HG02571 (cell line): ENCODE measurements at regions not wholly inside any gene's neighbourhood (a gene's known extent, or its start where the extent isn't known, plus 50 kb on each side); places are given as distances from the start of the nearest gene placed in this dataset.

Source experiments
- ATAC-seq: cut with Tn5 transposase; IDR thresholded peaks from one replicate; pipeline ENCODE4 v1.9.1; 2021; ENCODE audit warnings: mild to moderate bottlenecking, moderate library complexity; ENCODE audit not compliant: unreplicated experiment

DNA sequence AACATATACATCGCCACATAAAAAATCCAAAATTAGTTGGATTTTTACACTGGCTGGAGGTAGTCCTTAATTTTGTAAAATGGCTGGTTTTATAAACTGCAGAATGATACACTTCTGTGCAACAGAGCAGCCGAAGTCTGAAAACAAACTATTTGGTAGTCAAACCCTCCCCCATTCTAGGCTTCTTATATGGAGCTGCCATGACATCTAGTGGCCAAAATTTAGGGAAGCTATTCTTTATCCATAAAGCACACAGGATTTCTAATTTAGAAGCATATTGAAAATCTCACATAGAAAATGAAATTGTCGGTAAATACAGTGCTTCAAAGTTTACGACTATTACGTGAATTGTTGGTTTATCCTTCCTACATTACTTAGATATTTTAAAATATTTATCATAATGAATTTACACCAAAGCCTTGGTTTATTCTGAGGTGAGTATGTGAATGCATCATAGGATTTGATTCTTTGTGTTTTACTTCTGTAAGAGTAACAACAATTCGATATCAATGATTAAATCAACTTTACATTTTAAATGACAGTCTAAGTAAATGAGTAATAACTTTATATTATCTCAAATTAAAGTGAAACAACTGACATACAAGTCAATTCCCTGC is 113.4 kb upstream of the FAM241A start:
- no peak for ATAC-seq

DNA sequence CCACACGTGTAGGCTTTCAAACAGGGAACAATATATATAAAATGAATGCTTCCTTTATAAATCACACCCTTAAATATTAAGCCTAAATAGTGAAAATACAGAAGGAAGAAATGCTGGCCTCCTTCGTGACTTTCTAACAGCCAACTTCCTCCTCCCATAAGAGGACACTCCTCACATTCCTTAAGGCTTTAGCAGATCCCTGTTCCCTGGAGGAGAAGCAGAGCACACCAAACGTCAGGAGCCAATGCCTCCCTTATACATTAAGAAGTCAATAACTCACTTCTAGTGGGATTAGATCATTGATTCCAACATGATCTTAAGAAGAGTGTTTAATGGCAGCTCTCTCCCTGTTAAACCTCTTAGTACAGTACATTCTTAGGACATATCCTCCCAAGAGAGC is 108.4 kb upstream of the FAM241A start:
- ATAC-seq, result no peak

DNA sequence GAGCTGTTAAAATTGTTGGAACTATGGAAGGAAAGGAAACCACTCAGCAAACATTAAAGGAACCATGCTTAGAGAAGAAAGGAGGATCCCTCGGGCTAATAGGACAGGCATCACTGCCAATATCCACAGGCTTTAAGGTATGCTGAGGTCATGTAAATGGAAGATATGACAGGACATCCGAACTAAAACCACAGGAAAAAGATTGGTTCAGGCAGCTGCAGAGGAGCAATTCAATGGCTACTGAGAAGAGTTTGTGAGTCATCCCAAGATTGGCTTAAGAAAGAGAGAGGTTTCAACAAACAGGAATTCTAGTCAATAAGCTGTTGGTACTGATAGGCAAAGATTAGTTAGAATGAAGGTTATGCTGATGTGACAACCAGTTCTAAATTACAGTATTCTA is 106.4 kb upstream of the FAM241A start:
- no peak for ATAC-seq

DNA sequence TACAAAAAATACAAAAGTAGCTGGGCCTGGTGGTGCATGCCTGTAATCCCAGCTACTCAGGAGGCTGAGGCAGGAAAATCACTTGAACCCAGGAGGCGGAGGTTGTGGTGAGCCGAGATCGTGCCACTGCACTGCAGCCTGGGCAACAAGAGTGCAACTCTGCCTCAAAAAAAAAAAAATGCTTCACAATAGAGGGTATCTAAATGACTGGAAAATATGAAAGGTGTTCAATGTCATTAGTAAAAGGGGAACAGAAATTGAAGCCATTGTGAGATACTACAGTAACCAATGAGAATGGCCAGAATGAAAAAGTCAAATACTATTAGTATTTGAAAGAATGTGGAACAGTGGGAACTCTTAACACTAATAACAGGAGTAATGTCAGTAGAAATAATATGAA is 96.1 kb upstream of the FAM241A start:
- peak; percentile 79 for ATAC-seq

DNA sequence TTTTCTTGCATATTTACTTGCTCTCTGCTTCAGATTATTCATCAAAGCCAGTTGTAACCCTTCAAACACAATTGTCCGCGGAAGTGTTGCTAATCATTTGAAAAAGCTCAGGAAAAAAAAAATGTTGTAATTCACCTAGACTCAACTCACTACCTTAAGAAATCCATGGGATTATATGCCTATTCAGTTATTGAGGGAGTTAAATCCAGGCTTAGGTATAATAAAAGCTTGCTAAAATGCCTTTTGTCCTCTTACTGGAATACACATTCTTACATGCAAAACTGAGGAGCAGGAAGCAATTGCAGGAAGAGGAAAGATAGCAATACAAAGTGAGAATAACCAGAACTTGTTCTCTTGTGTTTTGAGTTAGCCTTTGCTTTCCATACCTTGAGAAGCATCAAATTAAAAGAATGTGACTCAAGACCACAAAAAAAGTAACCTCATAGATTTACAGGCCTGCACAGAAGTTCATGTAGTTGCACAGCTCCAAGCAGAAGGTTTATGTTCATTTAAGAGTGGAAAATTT is 91.4 kb upstream of the FAM241A start:
- no peak for ATAC-seq

DNA sequence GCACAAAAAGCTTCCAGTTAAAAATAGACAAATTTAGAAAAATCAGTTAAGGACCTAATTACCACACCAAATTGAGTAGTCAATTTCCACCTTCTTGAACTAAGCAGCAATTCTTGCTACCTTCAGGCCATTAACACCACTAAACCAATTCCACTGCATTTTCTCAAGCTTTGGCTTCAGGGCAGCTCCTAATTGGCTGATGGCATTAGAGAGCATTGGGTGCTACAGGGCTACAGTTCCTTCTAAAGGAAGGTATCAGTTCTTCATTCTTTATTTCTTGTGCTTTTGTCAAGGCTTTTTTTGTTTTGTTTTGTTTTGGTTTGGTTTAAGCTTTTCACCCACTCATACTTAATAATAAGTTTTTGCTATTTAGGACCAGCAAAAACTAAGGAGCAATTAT is 90.2 kb upstream of the FAM241A start:
- ATAC-seq, result no peak

DNA sequence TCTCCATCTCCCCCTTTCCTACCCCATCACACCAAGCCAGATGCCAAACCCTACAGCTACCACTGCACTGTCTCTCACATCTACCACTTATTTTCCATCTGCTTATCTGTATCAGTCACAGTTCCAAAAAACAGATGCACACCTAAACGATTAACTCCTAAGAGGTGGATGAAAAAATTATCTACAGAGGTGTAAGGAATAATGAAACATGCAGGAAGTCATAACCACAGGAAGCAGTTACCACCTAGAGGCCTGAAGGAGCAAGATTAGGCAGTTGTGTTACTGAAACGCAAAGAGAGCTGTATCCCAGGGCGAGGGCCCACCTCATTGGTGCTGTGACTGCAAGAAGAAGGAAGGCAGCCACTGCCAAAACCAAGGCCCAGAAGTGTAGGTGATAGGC is 87.8 kb upstream of the FAM241A start:
- ATAC-seq, result no peak

DNA sequence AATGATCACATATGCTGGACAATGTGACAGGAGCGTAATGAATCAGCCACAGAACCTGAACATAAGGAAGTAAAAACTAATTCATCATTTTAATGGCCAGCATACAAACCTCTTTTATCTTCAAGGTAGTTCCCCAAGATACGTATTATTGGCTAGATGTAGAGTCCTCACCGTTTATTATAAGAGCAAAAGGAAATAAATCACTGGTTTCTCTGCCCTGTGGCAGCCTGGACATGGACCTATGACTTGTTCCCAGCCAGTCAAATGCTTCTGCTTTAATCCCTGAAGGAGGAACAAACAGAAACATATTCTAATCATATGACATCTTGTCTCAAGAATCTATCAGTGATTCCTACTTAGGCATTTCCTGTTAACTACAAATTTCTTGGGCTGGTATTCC is 86.8 kb upstream of the FAM241A start:
- ATAC-seq, result no peak

DNA sequence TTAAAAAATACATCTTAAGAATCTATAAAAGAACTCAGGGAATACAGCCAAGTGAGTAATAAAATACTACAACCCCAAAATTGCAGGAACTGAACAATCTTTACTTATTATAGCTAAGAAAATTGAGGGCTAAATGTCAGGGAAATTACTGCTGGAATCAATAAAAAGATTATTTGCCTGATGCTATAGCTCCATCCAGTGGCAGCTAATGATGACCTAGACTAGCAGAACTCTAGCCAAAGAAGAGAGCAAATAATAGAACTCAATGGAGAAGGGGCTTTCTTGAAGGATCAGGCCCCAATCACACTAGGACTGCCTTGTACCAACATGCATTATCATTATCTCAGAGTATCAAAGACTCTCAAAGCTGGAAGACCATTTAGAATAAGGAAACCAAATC is 85.0 kb upstream of the FAM241A start:
- no peak for ATAC-seq

DNA sequence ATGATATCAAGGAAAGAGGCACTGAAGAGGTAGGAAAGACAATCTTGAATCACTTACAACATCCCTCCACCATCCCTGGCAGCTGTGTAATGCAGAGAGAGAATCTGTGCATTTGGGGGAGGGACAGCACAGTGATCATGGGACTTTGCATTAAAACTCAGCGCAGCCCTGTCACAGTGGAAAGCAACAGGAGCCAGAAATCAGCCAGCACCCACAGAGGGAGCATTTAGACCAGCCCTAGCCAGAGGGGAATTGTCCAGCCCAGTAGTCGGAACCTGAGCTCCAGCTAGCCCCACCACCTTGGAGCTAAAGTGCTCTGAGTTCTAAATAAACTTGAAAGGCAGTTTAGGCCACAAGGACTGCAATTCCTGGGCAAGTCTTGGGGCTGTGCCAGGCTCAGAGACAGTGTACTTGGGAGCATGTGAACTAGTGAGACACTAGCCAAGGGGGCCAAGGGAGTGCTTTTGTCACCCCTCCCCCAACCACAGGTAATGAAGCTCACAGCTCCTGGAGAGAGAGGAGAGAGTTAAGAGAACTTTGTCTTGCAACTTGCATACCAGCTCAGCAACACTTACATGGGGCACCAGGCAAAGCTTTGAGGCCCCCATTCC is 83.9 kb upstream of the FAM241A start:
- no peak for ATAC-seq

DNA sequence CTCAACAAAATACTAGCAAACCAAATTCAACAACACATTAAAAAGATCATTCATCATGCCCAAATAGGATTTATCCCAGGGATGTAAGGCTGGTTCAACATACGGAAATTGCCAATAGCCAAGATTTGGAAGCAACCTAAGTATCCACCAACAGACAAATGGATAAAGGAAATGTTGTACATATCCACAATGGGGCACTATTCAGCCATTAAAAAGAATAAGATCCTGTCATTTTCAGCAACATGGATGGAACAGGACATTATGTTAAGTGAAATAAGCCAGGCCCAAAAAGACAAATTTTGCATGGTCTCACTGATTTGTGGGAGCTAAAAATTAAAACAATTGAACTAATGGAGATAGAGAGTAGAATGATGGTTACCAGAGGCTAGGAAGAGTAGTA is 82.0 kb upstream of the FAM241A start:
- ATAC-seq, result no peak

DNA sequence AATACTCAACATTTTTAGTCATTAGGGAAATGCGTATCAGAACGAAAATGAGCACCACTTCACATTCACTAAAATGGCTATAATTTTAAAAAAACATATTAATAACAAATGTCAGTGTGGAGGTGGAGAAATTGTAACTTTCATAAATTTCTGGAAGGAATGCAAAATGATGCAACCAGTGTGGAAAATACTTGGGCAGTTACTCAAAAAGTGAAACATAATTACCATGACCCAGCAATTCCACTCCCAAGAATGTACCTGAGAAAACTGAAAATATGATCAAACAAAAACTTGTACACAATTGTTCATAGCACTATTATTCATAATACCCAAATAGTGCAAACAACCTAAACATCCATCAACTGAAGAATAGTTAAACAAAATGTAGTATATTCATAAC is 76.1 kb upstream of the FAM241A start:
- no peak for ATAC-seq

DNA sequence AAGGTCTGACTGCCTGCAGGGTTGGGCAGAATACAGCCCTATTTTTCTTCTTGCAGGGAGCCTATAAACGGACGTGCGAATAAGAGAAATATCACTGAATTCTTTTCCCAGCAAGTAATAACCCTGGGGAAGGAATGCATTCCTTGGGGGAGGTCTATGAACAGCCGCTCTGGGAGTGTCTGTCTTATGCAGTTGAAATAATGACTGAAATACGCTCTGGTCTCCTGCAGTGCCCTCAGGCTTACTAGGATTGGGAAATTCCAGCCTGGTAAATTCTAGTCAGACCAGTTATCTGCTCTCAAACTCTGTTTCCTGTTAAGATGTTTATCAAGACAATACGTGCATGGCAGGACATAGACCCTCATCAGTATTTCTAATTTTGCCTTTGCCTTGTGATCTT is 72.1 kb upstream of the FAM241A start:
- ATAC-seq, result no peak

DNA sequence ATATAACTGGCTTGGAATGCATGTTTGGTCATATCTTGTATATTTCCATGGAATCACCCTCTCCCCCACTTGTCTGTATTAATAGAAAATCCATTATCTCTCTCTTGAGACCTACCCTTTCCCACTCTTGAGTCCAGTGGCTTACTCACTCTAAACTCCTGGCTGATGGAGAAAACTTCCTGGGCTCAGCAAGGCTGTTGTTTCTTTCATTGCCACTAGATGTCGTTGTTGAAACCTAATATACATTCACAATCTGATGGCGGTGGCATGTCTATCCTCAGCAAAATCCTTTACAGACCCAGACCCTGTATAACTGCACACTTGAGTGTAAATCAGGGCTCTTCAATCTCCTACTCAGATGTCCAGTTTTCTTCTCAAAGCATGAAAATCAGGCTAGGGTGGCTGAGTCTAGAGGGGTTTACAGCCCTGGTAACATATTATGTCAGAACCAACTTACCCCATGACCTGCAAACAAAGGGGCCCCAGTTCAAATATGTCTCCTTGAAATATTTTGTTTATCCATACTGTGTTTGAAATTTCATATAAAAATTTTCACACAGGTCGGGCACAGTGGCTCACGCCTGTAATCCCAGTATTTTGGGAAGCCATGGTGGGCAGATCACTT is 70.0 kb upstream of the FAM241A start:
- no peak for ATAC-seq

DNA sequence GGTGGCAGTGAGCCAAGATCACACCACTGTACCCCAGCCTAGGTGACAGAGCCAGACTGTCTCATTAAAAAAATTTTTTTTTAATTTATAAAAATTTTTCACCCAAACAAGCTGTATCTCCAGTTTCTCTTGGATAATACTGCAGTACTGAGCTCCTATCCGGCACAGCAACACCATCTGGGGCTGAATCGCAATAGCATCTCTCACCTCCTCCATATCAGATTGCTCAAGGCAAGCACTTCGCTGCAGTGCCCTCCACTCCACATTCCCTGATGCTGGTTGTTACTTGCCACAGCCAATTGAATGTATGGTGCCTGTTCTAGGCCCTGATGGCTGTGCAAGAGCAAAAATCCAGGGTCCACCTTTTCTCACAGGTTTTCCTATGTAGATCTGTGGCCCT is 69.3 kb upstream of the FAM241A start:
- ATAC-seq, result no peak

DNA sequence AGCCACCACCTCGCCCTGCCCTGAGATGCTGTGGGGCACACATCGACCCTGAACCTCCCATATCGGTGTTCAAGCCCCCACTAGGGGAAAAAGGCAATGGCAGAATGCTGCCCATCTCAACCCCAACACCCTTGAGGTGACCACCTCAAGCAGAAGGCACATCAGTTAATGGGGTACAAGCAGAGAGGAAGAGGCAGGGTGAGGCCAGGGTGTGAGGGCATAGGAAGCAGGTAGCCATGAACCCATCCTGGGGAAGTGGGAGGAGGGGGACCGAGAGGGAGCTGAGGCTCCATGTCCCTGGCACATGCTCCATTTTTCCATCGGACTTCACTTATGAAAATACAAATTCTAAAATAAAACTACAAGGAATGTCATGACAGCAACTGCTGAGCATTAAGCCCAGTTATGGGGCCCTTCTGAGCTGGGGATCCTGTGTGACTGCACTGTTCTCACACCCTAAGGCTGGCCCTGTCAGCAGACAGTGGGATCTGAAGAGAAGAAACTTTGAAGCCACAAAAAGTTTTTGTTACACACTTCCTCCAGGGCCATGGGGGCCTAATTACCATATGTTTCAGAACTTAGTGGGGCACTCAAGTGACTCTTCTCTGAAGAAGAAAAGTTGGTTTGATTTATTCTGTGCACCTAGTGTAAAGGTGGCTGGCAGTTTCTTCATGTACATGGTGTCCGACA is 68.2 kb upstream of the FAM241A start:
- ATAC-seq, result no peak

DNA sequence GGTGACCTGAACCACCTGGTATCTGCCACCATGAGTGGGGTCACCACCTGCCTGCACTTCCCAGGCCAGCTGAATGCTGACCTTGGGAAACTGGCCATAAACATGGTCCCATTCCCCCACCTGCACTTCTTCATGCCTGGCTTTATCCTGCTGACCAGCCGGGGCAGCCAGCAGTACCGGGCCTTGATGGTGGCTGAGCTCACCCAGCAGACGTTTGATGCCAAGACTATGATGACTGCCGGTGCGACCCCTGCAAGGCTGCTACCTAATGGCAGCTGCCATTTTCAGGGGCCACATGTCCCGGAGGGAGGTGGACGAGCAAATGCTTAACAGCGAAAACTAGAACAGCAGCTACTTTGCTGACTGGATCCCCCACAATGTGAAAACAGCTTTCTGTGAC is 67.5 kb upstream of the FAM241A start:
- ATAC-seq, result no peak

DNA sequence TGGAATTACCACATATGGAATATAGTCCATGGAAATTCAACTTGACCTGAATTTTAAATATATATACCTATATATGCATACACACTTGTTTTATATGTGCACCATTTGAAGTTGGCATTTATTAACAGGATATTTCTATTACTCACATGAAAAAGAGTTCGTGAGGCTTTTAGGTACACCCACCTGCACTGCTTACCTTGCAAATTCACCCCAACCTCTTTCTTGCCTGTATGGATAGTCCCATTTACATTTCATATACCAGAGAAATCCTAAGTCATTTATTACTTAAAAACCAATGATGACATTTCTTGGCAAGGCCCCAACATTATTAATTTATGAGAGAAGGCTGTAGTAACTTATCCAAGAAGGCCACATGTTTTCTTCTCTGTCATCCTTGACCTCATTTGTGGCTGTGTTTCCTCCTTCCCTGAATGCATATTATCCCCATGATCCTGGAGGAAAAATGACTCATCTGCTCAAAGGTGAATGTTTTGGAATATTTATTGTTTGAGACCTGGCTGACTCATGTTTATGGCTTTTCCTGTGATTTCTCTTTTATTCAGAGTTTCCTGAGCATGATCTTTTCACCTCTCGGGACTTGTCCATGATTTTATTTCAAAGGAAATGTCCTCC is 62.2 kb upstream of the FAM241A start:
- ATAC-seq, result no peak

DNA sequence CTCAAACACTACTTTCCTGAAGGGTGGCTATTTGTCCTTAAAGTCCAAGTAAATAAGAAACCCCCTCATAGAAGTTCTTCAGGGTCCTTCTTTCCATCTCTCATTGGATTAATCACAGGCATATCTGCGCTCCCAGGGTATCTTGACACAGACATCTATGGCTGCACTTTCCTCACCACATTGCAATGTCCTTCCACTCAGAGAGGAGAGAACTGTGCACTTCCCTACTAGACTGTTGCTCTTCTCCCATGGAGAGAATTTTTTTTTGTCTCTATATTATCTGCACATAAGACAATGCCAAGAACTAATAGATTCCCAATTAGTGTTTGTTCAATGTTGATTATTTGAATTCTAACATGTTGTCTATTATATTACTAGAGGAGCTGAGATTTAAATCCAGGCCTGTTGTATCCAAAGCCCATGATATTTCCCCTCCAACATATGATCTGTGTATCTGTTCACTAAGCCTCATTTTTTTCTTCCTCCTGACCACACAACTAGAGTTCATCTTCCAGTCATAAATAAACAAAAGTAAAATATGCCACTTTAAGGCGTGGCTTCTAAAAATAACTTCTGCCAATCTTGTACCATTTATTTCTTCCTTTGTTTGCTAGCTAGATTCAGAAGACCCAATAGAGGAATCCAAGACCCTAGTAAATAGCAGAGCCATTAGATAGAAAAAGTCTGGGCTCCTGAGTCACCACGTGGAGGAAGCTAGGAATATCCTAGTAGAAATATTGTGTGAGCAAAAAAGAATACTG is 61.5 kb upstream of the FAM241A start:
- no peak for ATAC-seq

DNA sequence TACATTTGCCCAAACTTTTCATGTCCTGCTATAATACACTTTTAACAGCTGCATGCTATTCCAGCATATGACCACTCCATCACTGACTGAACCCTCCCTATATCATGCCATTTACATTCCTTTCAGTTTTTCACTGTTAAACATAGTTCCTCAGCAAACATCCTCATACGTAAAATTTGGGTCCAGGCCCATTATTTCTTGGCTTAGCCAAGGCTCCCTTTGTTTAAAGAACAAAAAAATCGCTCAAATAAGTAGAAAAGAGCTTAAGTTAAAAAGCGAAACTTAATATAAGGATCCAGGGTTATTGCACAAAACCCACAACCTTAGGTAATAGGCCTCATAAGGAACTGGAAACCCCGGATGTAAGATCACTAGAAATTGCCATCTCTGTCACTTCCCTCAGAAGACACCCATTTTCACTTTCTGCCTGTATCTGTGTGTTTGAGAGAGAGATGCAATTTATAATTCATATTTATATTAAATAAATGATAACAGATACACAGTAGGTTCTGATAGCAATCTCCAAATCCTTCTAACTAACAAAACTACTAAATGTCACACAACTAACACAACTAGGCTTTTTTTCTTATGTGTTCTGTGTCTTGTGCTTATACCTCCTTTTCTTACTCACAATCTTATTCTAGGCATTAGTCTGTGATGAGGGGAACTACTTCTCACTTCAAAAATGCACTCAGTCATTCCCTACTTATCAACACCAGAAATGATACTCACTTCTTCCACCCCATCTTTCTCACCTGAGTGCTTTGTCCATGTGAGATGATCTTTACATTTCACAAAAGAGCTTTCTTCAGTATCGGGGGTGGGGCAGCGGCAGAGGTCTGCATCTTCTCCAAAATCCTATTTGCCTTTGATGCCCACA is 59.9 kb upstream of the FAM241A start:
- ATAC-seq, result no peak
